SK-MEL-5 (cell line): ENCODE measurements at regions not wholly inside any gene's neighbourhood (a gene's known extent, or its start where the extent isn't known, plus 50 kb on each side); places are given as distances from the start of the nearest gene placed in this dataset.

ENCODE experiments used
- DNase-seq: peaks from one replicate; pipeline ENCODE4 v3.0.0-alpha.2; 2016; ENCODE audit warnings: low read depth, low spot score
- in situ Hi-C: cut with HindIII; loops from 2 replicates; pipeline ENCODE4 v1.10.0; 2016; ENCODE audit warnings: low sequenced_read_pairs, high pct_unique_total_duplicates, low pct_unique_long_range_greater_than_20kb

GRCh38 chr21:24729568-24729967 is 877.7 kb downstream of the MRPL39 start:
- no peak for DNase-seq
- in situ Hi-C loops, result no loop called here

GRCh38 chr21:24727803-24728440 is 879.4 kb downstream of the MRPL39 start:
- in situ Hi-C loops, result no loop called here
- DNase-seq, result no peak

GRCh38 chr21:24716281-24716918 is 890.9 kb downstream of the MRPL39 start:
- in situ Hi-C loops, result no loop called here
- no peak for DNase-seq

GRCh38 chr21:24714646-24715200 is 892.6 kb downstream of the MRPL39 start:
- in situ Hi-C loops, result no loop called here
- DNase-seq, result no peak

- DNase-seq, result no peak
- in situ Hi-C loops, result no loop called here
Observed at GRCh38 chr21:24705201-24705600, 902.1 kb downstream of the MRPL39 start.

- DNase-seq, result peak; percentile 16
- in situ Hi-C loops, result no loop called here
Observed at GRCh38 chr21:24693779-24694178, 913.5 kb downstream of the MRPL39 start.

GRCh38 chr21:24681456-24681855 is 925.8 kb downstream of the MRPL39 start:
- in situ Hi-C loops, result no loop called here
- no peak for DNase-seq

GRCh38 chr21:24671901-24672300 is 935.4 kb downstream of the MRPL39 start:
- in situ Hi-C loops, result no loop called here

GRCh38 chr21:24658926-24659325 is 948.4 kb downstream of the MRPL39 start:
- in situ Hi-C loops, result no loop called here
- DNase-seq, result no peak

More at GRCh38 chr21:24671901-24672300, 935.4 kb downstream of the MRPL39 start:
- no peak for DNase-seq

- DNase-seq, result no peak
- in situ Hi-C loops, result no loop called here
Observed at GRCh38 chr21:24658026-24658425, 949.3 kb downstream of the MRPL39 start.

- DNase-seq, result no peak
- in situ Hi-C loops, result no loop called here
Observed at GRCh38 chr21:24649691-24650090, 957.6 kb downstream of the MRPL39 start.

GRCh38 chr21:24636696-24637095 is 970.6 kb downstream of the MRPL39 start:
- in situ Hi-C loops, result no loop called here
- DNase-seq, result no peak

- in situ Hi-C loops, result no loop called here
- DNase-seq, result no peak
Observed at GRCh38 chr21:24634749-24635148, 972.5 kb downstream of the MRPL39 start.

GRCh38 chr21:24628536-24628935 is 978.7 kb downstream of the MRPL39 start:
- no peak for DNase-seq
- in situ Hi-C loops, result no loop called here

- in situ Hi-C loops, result no loop called here
- DNase-seq, result peak; percentile 28
Observed at GRCh38 chr21:24628046-24628445, 979.2 kb downstream of the MRPL39 start.

GRCh38 chr21:24617819-24618218 is 989.5 kb downstream of the MRPL39 start:
- no peak for DNase-seq
- in situ Hi-C loops, result no loop called here

- DNase-seq, result peak; percentile 59
- in situ Hi-C loops, result no loop called here
Observed at GRCh38 chr21:24594082-24594481, 1013.2 kb downstream of the MRPL39 start.

GRCh38 chr21:24590261-24590660 is 1017.0 kb downstream of the MRPL39 start:
- no peak for DNase-seq
- in situ Hi-C loops, result no loop called here

- DNase-seq, result no peak
- in situ Hi-C loops, result no loop called here
Observed at GRCh38 chr21:24583473-24583872, 1023.8 kb downstream of the MRPL39 start.
